Uterus (tissue), 2 donors: ENCODE measurements at regions not wholly inside any gene's neighbourhood (a gene's known extent, or its start where the extent isn't known, plus 50 kb on each side); places are given as distances from the start of the nearest gene placed in this dataset.

Experiments used
- POLR2A ChIP-seq, 2 donors: fragments of 450-650 bp; IDR thresholded peaks; one replicate each; pipeline ENCODE4 v1.6.1; 2016; ENCODE audit warnings: antibody characterized with exemption in 2 of 2, mild to moderate bottlenecking in 1 of 2, moderate library complexity in 1 of 2
- TF ChIP-seq, protein P1 (sequence below), 4 experiments: fragments of 200-600 bp in 2 of 4; fragments of 450-650 bp in 2 of 4; sonication (generic) in 2 of 4; IDR thresholded peaks; one replicate each; pipeline ENCODE4 v1.5.1; 2016 to 2019; ENCODE audit warnings: antibody characterized with exemption in 4 of 4, mild to moderate bottlenecking in 2 of 4, moderate library complexity in 1 of 4

DNA sequence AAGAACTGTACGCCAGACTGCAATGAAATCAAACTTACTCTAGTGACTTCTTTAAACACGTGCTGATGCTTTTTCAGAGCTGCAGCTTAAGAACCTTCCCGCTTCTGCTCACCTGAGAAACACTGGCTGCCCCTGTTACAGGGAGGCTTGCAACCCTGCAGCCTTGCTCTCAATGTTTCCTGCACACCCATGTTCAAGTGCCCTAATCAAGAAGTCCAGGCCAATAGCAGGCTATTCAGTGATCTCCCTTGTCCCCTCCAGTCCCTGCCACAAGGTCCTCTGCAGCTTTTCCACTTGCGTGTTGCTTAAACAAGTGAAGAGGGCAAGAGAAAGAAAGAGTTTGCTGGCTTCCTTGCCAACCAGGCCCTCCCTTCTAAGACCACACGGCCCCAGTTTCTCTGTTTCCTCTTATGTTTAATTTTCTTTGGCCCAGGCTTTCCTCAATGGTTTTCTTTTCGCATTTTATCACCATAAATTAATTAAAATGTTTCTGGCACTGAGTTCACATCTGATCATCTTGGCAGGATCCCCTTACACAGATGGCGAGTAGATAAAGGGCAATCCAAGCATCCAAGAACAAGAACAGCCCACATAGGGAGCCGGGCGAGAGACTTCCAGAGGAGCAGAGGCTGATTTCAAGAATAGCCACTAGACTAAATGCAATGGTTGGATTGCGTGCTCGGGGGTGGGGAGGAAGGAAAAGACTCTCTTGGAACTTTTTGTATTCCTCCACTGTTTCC, 82.3 kb upstream of the CDKN3 start:
- TF ChIP-seq POLR2A (IDR thresholded peaks at IDR 0.05) = no peak
- TF ChIP-seq, protein P1, sequence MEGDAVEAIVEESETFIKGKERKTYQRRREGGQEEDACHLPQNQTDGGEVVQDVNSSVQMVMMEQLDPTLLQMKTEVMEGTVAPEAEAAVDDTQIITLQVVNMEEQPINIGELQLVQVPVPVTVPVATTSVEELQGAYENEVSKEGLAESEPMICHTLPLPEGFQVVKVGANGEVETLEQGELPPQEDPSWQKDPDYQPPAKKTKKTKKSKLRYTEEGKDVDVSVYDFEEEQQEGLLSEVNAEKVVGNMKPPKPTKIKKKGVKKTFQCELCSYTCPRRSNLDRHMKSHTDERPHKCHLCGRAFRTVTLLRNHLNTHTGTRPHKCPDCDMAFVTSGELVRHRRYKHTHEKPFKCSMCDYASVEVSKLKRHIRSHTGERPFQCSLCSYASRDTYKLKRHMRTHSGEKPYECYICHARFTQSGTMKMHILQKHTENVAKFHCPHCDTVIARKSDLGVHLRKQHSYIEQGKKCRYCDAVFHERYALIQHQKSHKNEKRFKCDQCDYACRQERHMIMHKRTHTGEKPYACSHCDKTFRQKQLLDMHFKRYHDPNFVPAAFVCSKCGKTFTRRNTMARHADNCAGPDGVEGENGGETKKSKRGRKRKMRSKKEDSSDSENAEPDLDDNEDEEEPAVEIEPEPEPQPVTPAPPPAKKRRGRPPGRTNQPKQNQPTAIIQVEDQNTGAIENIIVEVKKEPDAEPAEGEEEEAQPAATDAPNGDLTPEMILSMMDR (IDR thresholded peaks at IDR 0.05) = no peak
